ENCODE measurements at regions not wholly inside any gene's neighbourhood (a gene's known extent, or its start where the extent isn't known, plus 50 kb on each side); places are given as distances from the start of the nearest gene placed in this dataset.

- Histone ChIP-seq H3K4me3 (ENCODE audit: low read depth, low read length) (no peak overlapping the region), H3K27ac (ENCODE audit: extremely low read depth, low read depth, low read length) (no peak overlapping the region), H3K4me1 (ENCODE audit: control insufficient read depth, insufficient read depth, low read length) (no peaks in the 10 kb centered on the region), H3K9me3 (ENCODE audit: control insufficient read depth, insufficient read depth, low read depth, low read length) (no peaks in the 10 kb centered on the region), H3K36me3 (ENCODE audit: control insufficient read depth in 2 of 2, insufficient read depth in 1 of 2, low read length in 2 of 2) (no peaks in the 10 kb centered on the region)
- no peak for TF ChIP-seq ZBTB8A (tag by site-specific recombination; IDR thresholded peaks at IDR 0.05)
- TF ChIP-seq PRDM4 (tag by site-specific recombination; IDR thresholded peaks at IDR 0.05), result no peak
- TF ChIP-seq HOXC10 (CRISPR knock-in tag; IDR thresholded peaks at IDR 0.05), result no peak
- no peak for TF ChIP-seq ZNF423 (tag by site-specific recombination; IDR thresholded peaks at IDR 0.05)
- TF ChIP-seq EGR2 (tag by site-specific recombination; IDR thresholded peaks at IDR 0.05; ENCODE audit: low read depth), result no peak
- no peak for TF ChIP-seq ZNF837 (tag by site-specific recombination; IDR thresholded peaks at IDR 0.05)
- TF ChIP-seq ZBTB1 (tag by site-specific recombination; IDR thresholded peaks at IDR 0.05), result no peak
- no peak for TF ChIP-seq ZNF580 (tag by site-specific recombination; IDR thresholded peaks at IDR 0.05)
- TF ChIP-seq ZNF175 (tag by site-specific recombination; IDR thresholded peaks at IDR 0.05), result no peak
- no peak for TF ChIP-seq ZXDB (tag by site-specific recombination; IDR thresholded peaks at IDR 0.05)
- TF ChIP-seq ZNF157 (tag by site-specific recombination; IDR thresholded peaks at IDR 0.05), result no peak
- TF ChIP-seq KLF16 (tag by site-specific recombination; IDR thresholded peaks at IDR 0.05), result no peak
- TF ChIP-seq SCRT2 (tag by site-specific recombination; IDR thresholded peaks at IDR 0.05), result no peak
- no peak for TF ChIP-seq ZNF792 (tag by site-specific recombination; IDR thresholded peaks at IDR 0.05)
- TF ChIP-seq ATF2 (tag by site-specific recombination; IDR thresholded peaks at IDR 0.05; ENCODE audit: low read depth), result no peak
- TF ChIP-seq ZBTB7A (tag by site-specific recombination; IDR thresholded peaks at IDR 0.05; ENCODE audit: low read depth), result no peak
- no peak for TF ChIP-seq ZNF138 (tag by site-specific recombination; IDR thresholded peaks at IDR 0.05; ENCODE audit: borderline replicate concordance)
- ChIA-PET CTCF (no interaction called here), POLR2A (no interaction called here)
Observed at GRCh38 chr5:52181403-52181802, 606.3 kb upstream of the ITGA1 start.

- H3K9me3 ChIP-seq (ENCODE audit: control insufficient read depth, insufficient read depth, low read depth, low read length), result no peaks in the 10 kb centered on the region
- H3K36me3 ChIP-seq (ENCODE audit: control insufficient read depth in 2 of 2, insufficient read depth in 1 of 2, low read length in 2 of 2), result no peaks in the 10 kb centered on the region
- ChIA-PET POLR2A (no interaction called here), CTCF (no interaction called here)
- H3K4me1 ChIP-seq (ENCODE audit: control insufficient read depth, insufficient read depth, low read length), result no peaks in the 10 kb centered on the region
- no peak for TF ChIP-seq ZSCAN16 (tag by site-specific recombination; IDR thresholded peaks at IDR 0.05)
- TF ChIP-seq ELK4 (IDR thresholded peaks at IDR 0.05; ENCODE audit: borderline replicate concordance, low read depth, low read length), result no peak
- TF ChIP-seq ZNF623 (tag by site-specific recombination; IDR thresholded peaks at IDR 0.05), result no peak
- TF ChIP-seq ZNF155 (tag by site-specific recombination; IDR thresholded peaks at IDR 0.05), result no peak
- no peak for TF ChIP-seq ZNF202 (tag by site-specific recombination; IDR thresholded peaks at IDR 0.05; ENCODE audit: borderline replicate concordance)
- no peak for TF ChIP-seq ZNF23 (tag by site-specific recombination; IDR thresholded peaks at IDR 0.05; ENCODE audit: borderline replicate concordance)
- TF ChIP-seq ZNF488 (tag by site-specific recombination; IDR thresholded peaks at IDR 0.05), result no peak
- no peak for TF ChIP-seq ZIC2 (tag by site-specific recombination; IDR thresholded peaks at IDR 0.05)
- TF ChIP-seq MYNN (tag by site-specific recombination; IDR thresholded peaks at IDR 0.05; ENCODE audit: borderline replicate concordance), result no peak
- no peak for TF ChIP-seq ZNF513 (tag by site-specific recombination; IDR thresholded peaks at IDR 0.05)
- TF ChIP-seq ZNF362 (tag by site-specific recombination; IDR thresholded peaks at IDR 0.05), result no peak
- TF ChIP-seq ZNF664 (tag by site-specific recombination; IDR thresholded peaks at IDR 0.05), result no peak
- H3K27ac ChIP-seq (ENCODE audit: extremely low read depth, low read depth, low read length), result no peak overlapping the region
- H3K4me3 ChIP-seq (ENCODE audit: low read depth, low read length), result no peak overlapping the region
Observed at GRCh38 chr5:52190737-52191136, 597.0 kb upstream of the ITGA1 start.

Measured in HEK293 (cell line).